Endothelial cell of umbilical vein (primary cell): ENCODE measurements at regions not wholly inside any gene's neighbourhood (a gene's known extent, or its start where the extent isn't known, plus 50 kb on each side); places are given as distances from the start of the nearest gene placed in this dataset.

Source experiments
- BruUV-seq: library from RNA; stranded (reverse); fragments of 400-500 nt; replicated peaks from 2 replicates; lab custom pipeline; 2021; lab: Mats Ljungman, UMichigan
- CTCF ChIA-PET: fragments of 300-600, 350-600 bp; sonication (Branson Sonifier 250); formaldehyde crosslinking; loops from one replicate; lab custom pipeline; 2021; ENCODE audit warnings: antibody characterized with exemption, inconsistent platforms; lab: Charles Lee
- POLR2A ChIA-PET: fragments of 300-600, 350-600 bp; sonication (Branson Sonifier 250); formaldehyde crosslinking; loops from one replicate; lab custom pipeline; 2021; ENCODE audit warnings: antibody characterized with exemption, inconsistent platforms; lab: Charles Lee
- DNase-seq: peaks from one replicate; pipeline ENCODE4 v3.0.0-alpha.2; 2011; ENCODE audit warnings: low read depth, low spot score
- FAIRE-seq: peaks from 2 replicates; lab custom pipeline; 2011; peaks lifted over from hg19 to GRCh38; lab: Jason Lieb, UNC
- H2AFZ ChIP-seq: 2 replicates; pipeline ENCODE4 v1.6.0; 2012; ENCODE audit warnings: low read depth, low read length, control low read depth, inconsistent platforms
- H3K27ac ChIP-seq: 2 replicates; pipeline ENCODE4 v1.5.1; 2011; ENCODE audit warnings: low read depth, mild to moderate bottlenecking, control low read depth, low read length, moderate library complexity; ENCODE audit not compliant: insufficient read depth
- H3K27me3 ChIP-seq, 2 experiments: 2 replicates each; pipeline versions ENCODE4 v1.6.0 to v1.6.1; 2011; ENCODE audit warnings: low read length in 2 of 2, mixed read lengths in 1 of 2; ENCODE audit not compliant: control insufficient read depth in 2 of 2, insufficient read depth in 2 of 2
- H3K36me3 ChIP-seq, 2 experiments: 2 replicates in 1 of 2; 3 replicates in 1 of 2; pipeline ENCODE4 v1.5.1; 2011; ENCODE audit warnings: low read length in 2 of 2, mild to moderate bottlenecking in 1 of 2, moderate library complexity in 1 of 2; ENCODE audit not compliant: control insufficient read depth in 2 of 2, insufficient read depth in 2 of 2; ENCODE audit errors: extremely low read depth in 1 of 2
- H3K4me1 ChIP-seq: 3 replicates; pipeline ENCODE4 v1.5.1; 2011; ENCODE audit warnings: mild to moderate bottlenecking, low read length; ENCODE audit not compliant: control insufficient read depth, insufficient read depth; ENCODE audit errors: extremely low read depth
- H3K4me2 ChIP-seq: 2 replicates; pipeline ENCODE4 v1.6.1; 2011; ENCODE audit warnings: low read length, control low read depth, mixed read lengths; ENCODE audit not compliant: insufficient read depth
- H3K4me3 ChIP-seq, 3 experiments: fragments of 200-600 bp in 1 of 3; sonication (generic), shearing (Covaris generic) in 1 of 3; replicated peaks in 1 of 3; 2 replicates each; pipeline ENCODE4 v1.5.1; 2011 to 2016; ENCODE audit warnings: control low read depth in 3 of 3, low read length in 3 of 3, mild to moderate bottlenecking in 2 of 3, inconsistent platforms in 1 of 3, low read depth in 1 of 3, moderate library complexity in 1 of 3; ENCODE audit not compliant: insufficient read depth in 1 of 3
- H3K79me2 ChIP-seq: 2 replicates; pipeline ENCODE4 v1.6.0; 2012; ENCODE audit warnings: low read length, inconsistent platforms; ENCODE audit not compliant: control insufficient read depth, insufficient read depth
- H3K9ac ChIP-seq: replicated peaks from 2 replicates; pipeline ENCODE3; 2011; ENCODE audit warnings: low read length, control low read depth; ENCODE audit not compliant: insufficient read depth; ENCODE audit errors: extremely low read depth
- H3K9me1 ChIP-seq: replicated peaks from 3 replicates; pipeline ENCODE4 v1.6.0; 2011; ENCODE audit warnings: mild to moderate bottlenecking, low read length; ENCODE audit not compliant: control insufficient read depth, insufficient read depth; ENCODE audit errors: extremely low read depth
- H3K9me3 ChIP-seq: replicated peaks from 2 replicates; pipeline ENCODE4 v1.5.1; 2012; ENCODE audit warnings: low read length, inconsistent platforms; ENCODE audit not compliant: control insufficient read depth, insufficient read depth
- H4K20me1 ChIP-seq: replicated peaks from 2 replicates; pipeline ENCODE3; 2011; ENCODE audit warnings: mild to moderate bottlenecking, low read length; ENCODE audit not compliant: control insufficient read depth, insufficient read depth; ENCODE audit errors: extremely low read depth
- EZH2 ChIP-seq: IDR thresholded peaks from 2 replicates; pipeline ENCODE4 v1.6.1; 2012; ENCODE audit warnings: borderline replicate concordance, low read depth, mild to moderate bottlenecking, moderate library complexity, low read length, inconsistent platforms; ENCODE audit not compliant: severe bottlenecking
- FOS ChIP-seq: IDR thresholded peaks from 2 replicates; pipeline ENCODE4 v1.6.1; 2011; ENCODE audit warnings: mild to moderate bottlenecking, low read length, moderate library complexity, borderline replicate concordance; ENCODE audit not compliant: insufficient read depth
- GATA2 ChIP-seq: IDR thresholded peaks from 2 replicates; pipeline ENCODE4 v1.7.0; 2011; ENCODE audit warnings: low read depth, mild to moderate bottlenecking, moderate library complexity, mixed read lengths, low read length; ENCODE audit not compliant: insufficient read length, insufficient read depth
- JUN ChIP-seq: IDR thresholded peaks from 2 replicates; pipeline ENCODE4 v1.6.1; 2011; ENCODE audit warnings: borderline replicate concordance, low read depth; ENCODE audit not compliant: insufficient read length, insufficient read depth
- MYC ChIP-seq: IDR thresholded peaks from one replicate; pipeline ENCODE4 v1.6.1; 2011; ENCODE audit warnings: mild to moderate bottlenecking, low read depth, low read length
- POLR2A ChIP-seq: IDR thresholded peaks from 2 replicates; pipeline ENCODE4 v1.6.1; 2012; ENCODE audit warnings: low read depth, mild to moderate bottlenecking, control low read depth, low read length
- dilution Hi-C: fragments of 300-500 bp; cut with MboI; formaldehyde crosslinking; loops from one replicate; pipeline ENCODE4 v1.15.0; 2019; ENCODE audit warnings: low sequenced_read_pairs; ENCODE audit not compliant: extremely low pct_ligation_motif_present
- intact Hi-C: fragments of 100-400 bp; cut with micrococcal nuclease; formaldehyde crosslinking; loops from one replicate; pipeline ENCODE4 v1.10.0; 2022
- TF ChIP-seq, protein P1 (sequence below), 2 donors: IDR thresholded peaks; 1 replicate in 1 of 2; 2 replicates in 1 of 2; pipeline ENCODE4 v1.5.1; 2011; ENCODE audit warnings: low read length in 2 of 2, mild to moderate bottlenecking in 2 of 2, moderate library complexity in 2 of 2, control low read depth in 1 of 2, inconsistent platforms in 1 of 2, low read depth in 1 of 2; ENCODE audit not compliant: insufficient read depth in 1 of 2; ENCODE audit errors: extremely low read depth in 1 of 2

DNA sequence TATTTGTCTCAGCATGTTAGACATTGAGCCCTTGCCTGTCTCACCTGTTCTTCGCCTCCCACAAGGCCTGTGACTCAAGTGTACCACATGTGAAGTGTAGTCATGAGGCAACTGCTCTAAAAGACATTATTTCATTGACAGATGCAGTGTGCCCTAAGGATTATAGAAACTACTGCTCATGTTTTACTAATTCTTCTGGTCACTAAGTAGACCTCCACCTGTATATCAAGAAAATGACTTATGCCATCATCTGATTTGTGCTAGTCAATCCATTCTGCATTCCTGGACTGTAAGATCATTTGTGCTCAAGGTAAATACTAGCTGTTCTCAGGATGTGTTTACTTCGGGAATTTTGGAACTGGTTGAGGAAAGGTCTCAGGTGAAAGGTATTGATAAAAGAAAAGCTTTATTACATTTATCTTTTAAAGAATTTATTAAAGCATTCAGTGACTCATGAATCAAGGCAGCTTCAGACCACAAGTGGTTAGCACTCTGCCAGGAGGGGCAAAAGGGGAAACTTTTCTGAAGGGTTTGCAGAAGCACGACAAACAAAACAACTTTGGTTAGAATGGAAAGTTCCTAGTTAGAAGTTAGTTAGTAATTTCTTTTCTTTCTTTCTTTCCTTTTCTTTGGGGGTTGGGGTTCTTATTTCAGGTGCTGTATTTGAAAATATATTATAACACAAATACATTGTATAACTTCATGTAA is 465.3 kb upstream of the CBLB start:
- no peak overlapping the region for H3K9ac ChIP-seq
- no peak overlapping the region for H3K27ac ChIP-seq
- H2AFZ ChIP-seq: no peak overlapping the region
- H3K9me1 ChIP-seq: no peaks in the 10 kb centered on the region
- dilution Hi-C loops: no loop called here
- H3K36me3 ChIP-seq: no peaks in the 10 kb centered on the region
- DNase-seq: no peak
- no peaks in the 10 kb centered on the region for H3K4me1 ChIP-seq
- no peaks in the 10 kb centered on the region for H3K79me2 ChIP-seq
- TF ChIP-seq, protein P1, sequence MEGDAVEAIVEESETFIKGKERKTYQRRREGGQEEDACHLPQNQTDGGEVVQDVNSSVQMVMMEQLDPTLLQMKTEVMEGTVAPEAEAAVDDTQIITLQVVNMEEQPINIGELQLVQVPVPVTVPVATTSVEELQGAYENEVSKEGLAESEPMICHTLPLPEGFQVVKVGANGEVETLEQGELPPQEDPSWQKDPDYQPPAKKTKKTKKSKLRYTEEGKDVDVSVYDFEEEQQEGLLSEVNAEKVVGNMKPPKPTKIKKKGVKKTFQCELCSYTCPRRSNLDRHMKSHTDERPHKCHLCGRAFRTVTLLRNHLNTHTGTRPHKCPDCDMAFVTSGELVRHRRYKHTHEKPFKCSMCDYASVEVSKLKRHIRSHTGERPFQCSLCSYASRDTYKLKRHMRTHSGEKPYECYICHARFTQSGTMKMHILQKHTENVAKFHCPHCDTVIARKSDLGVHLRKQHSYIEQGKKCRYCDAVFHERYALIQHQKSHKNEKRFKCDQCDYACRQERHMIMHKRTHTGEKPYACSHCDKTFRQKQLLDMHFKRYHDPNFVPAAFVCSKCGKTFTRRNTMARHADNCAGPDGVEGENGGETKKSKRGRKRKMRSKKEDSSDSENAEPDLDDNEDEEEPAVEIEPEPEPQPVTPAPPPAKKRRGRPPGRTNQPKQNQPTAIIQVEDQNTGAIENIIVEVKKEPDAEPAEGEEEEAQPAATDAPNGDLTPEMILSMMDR (IDR thresholded peaks at IDR 0.05; ENCODE audit: extremely low read depth in 1 of 2, insufficient read depth in 1 of 2, low read depth in 1 of 2, low read length in 2 of 2): no peak
- no peak for TF ChIP-seq FOS
- TF ChIP-seq GATA2: no peak
- TF ChIP-seq POLR2A: no peak
- no peak for TF ChIP-seq MYC
- intact Hi-C loops: no loop called here
- ChIA-PET POLR2A (no interaction called here), CTCF (no interaction called here)
- no peak overlapping the region for H3K4me2 ChIP-seq
- FAIRE-seq: no peak
- no TSS peak for BruUV-seq
- H3K9me3 ChIP-seq: no peaks in the 10 kb centered on the region
- no peaks in the 10 kb centered on the region for H3K27me3 ChIP-seq
- H4K20me1 ChIP-seq: no peaks in the 10 kb centered on the region
- no peak overlapping the region for H3K4me3 ChIP-seq

DNA sequence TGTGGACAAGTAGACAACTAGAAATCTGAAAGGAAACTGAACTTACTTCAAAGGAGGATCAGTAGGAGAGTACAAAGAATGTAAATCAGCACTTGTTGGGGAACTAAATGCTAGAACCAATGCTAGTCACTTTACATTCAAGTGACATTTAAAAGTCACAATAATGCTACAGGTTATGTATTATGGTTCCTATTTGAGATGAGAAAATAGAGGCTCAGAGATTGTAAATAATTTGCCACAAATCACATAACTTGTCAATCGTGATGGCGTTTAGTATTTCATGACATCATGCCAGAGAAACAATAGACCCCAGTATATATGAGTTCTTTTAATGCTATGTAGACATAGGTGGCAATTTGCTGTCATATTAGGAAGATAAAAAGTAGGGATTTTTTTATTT is 467.8 kb upstream of the CBLB start:
- FAIRE-seq (no peak), DNase-seq (no peak)
- dilution Hi-C loops: no loop called here
- Histone ChIP-seq H3K9me3 (no peaks in the 10 kb centered on the region), H3K27me3 (no peaks in the 10 kb centered on the region), H4K20me1 (no peaks in the 10 kb centered on the region), H3K9ac (no peak overlapping the region), H3K79me2 (no peaks in the 10 kb centered on the region), H2AFZ (no peak overlapping the region), H3K27ac (no peak overlapping the region), H3K4me1 (no peaks in the 10 kb centered on the region), H3K4me3 (no peak overlapping the region), H3K36me3 (no peaks in the 10 kb centered on the region), H3K4me2 (no peak overlapping the region), H3K9me1 (no peaks in the 10 kb centered on the region)
- intact Hi-C loops: no loop called here
- no TSS peak for BruUV-seq
- TF ChIP-seq EZH2 (no peak), JUN (no peak)
- POLR2A ChIA-PET: no interaction called here
- CTCF ChIA-PET: interaction anchor here (1.1 kb wide), 1 partner anchor 9 kb away, joined by 3 read pairs; no protein-coding TSS in a partner anchor
